PC-3 (cell line): ENCODE measurements at regions not wholly inside any gene's neighbourhood (a gene's known extent, or its start where the extent isn't known, plus 50 kb on each side); places are given as distances from the start of the nearest gene placed in this dataset.

ENCODE experiments used
- ATAC-seq: fragments of 200-7000 bp; cut with Tn5 transposase; 2 replicates; pipeline ENCODE4 v1.9.1; 2020; ENCODE audit warnings: mild to moderate bottlenecking, moderate library complexity
- BruUV-seq: library from RNA; stranded (reverse); fragments of 400-500 nt; replicated peaks from 2 replicates; lab custom pipeline; 2021; lab: Mats Ljungman, UMichigan
- CTCF ChIA-PET: fragments of 300-600 bp; sonication (Branson Sonifier 250); formaldehyde crosslinking; loops from one replicate; lab custom pipeline; 2022; ENCODE audit warnings: antibody characterized with exemption; lab: Charles Lee
- POLR2A ChIA-PET: fragments of 300-600 bp; sonication (Branson Sonifier 250); formaldehyde crosslinking; loops from one replicate; lab custom pipeline; 2022; ENCODE audit warnings: antibody characterized with exemption; ENCODE audit not compliant: unreplicated experiment; lab: Charles Lee
- DNase-seq: peaks from one replicate; pipeline ENCODE4 v3.0.0-alpha.2; 2015
- H2AFZ ChIP-seq: fragments of 300-600 bp; sonication (generic); 2 replicates; pipeline ENCODE4 v1.6.0; 2016; ENCODE audit warnings: antibody characterized with exemption, low read length
- H3F3A ChIP-seq: fragments of 300-600 bp; sonication (generic); one replicate; pipeline ENCODE4 v1.6.0; 2017; ENCODE audit warnings: antibody characterized with exemption, low read length, control low read depth, mild to moderate bottlenecking; ENCODE audit not compliant: unreplicated experiment
- H3K27ac ChIP-seq: fragments of 300-600 bp; sonication (generic); 2 replicates; pipeline ENCODE4 v1.5.1; 2016; ENCODE audit warnings: mild to moderate bottlenecking, low read length
- H3K27me3 ChIP-seq: fragments of 300-600 bp; sonication (generic); 2 replicates; pipeline ENCODE4 v1.6.1; 2016; ENCODE audit warnings: low read length, mixed read lengths
- H3K36me3 ChIP-seq: fragments of 300-600 bp; sonication (generic); 2 replicates; pipeline ENCODE4 v1.6.1; 2016; ENCODE audit warnings: low read depth, mixed run types, low read length, mixed read lengths
- H3K4me1 ChIP-seq: fragments of 300-600 bp; sonication (generic); 2 replicates; pipeline ENCODE4 v1.5.1; 2016; ENCODE audit warnings: low read length; ENCODE audit not compliant: insufficient read depth
- H3K4me2 ChIP-seq: fragments of 300-600 bp; sonication (generic); 2 replicates; pipeline ENCODE4 v1.6.0; 2016; ENCODE audit warnings: low read length
- H3K4me3 ChIP-seq: fragments of 300-600 bp; sonication (generic); 2 replicates; pipeline ENCODE4 v1.5.1; 2016; ENCODE audit warnings: mild to moderate bottlenecking, low read length, mixed read lengths
- H3K79me2 ChIP-seq: fragments of 300-600 bp; sonication (generic); 2 replicates; pipeline ENCODE4 v1.6.1; 2017; ENCODE audit warnings: low read length, mixed read lengths
- H3K9ac ChIP-seq: fragments of 300-600 bp; sonication (generic); 2 replicates; pipeline ENCODE4 v1.6.0; 2016; ENCODE audit warnings: mild to moderate bottlenecking, low read length
- H3K9me2 ChIP-seq: fragments of 300-600 bp; sonication (generic); replicated peaks from 2 replicates; pipeline ENCODE4 v1.6.1; 2016; ENCODE audit warnings: mixed run types, low read length, mixed read lengths
- H3K9me3 ChIP-seq: fragments of 300-600 bp; sonication (generic); 2 replicates; pipeline ENCODE4 v1.6.1; 2016; ENCODE audit warnings: low read length, mixed read lengths
- H4K20me1 ChIP-seq: fragments of 300-600 bp; sonication (generic); 2 replicates; pipeline ENCODE4 v1.6.1; 2016; ENCODE audit warnings: low read length, mixed read lengths
- CTCF ChIP-seq: fragments of 300-600 bp; sonication (generic); conservative IDR thresholded peaks from 2 replicates; pipeline ENCODE4 v1.5.1; 2017; ENCODE audit warnings: antibody characterized with exemption, low read depth, mild to moderate bottlenecking, low read length
- EZH2 ChIP-seq: fragments of 300-600 bp; sonication (generic); IDR thresholded peaks from one replicate; pipeline ENCODE4 v1.6.1; 2017; ENCODE audit warnings: antibody characterized with exemption, mild to moderate bottlenecking, low read length; ENCODE audit not compliant: unreplicated experiment
- EZH2phosphoT487 ChIP-seq: fragments of 300-600 bp; sonication (generic); IDR thresholded peaks from 2 replicates; pipeline ENCODE4 v1.6.1; 2018; ENCODE audit warnings: mild to moderate bottlenecking, antibody characterized with exemption, low read length, borderline replicate concordance
- intact Hi-C: fragments of 100-400 bp; cut with micrococcal nuclease; formaldehyde crosslinking; loops from 2 replicates; pipeline ENCODE4 v1.9.0; 2023

GRCh38 chr1:106304106-106304505 lies 752.4 kb upstream of the PRMT6 start:
- Histone ChIP-seq H3K4me3 (no peak overlapping the region), H3K4me1 (no peaks in the 10 kb centered on the region), H2AFZ (no peak overlapping the region), H3K79me2 (no peaks in the 10 kb centered on the region), H4K20me1 (no peaks in the 10 kb centered on the region), H3F3A (no peaks in the 10 kb centered on the region), H3K4me2 (no peak overlapping the region), H3K36me3 (no peaks in the 10 kb centered on the region), H3K9me3 (peaks cover 15% of the 10 kb centered on the region; the same call in 1 of the 2 replicates), H3K27me3 (no peaks in the 10 kb centered on the region), H3K9me2 (no peaks in the 10 kb centered on the region), H3K27ac (no peak overlapping the region), H3K9ac (no peak overlapping the region)
- ATAC-seq (no peak), DNase-seq (no peak)
- no TSS peak for BruUV-seq
- POLR2A ChIA-PET = no interaction called here
- intact Hi-C loops = no loop called here
- no peak for TF ChIP-seq CTCF
- no peak for TF ChIP-seq EZH2
- TF ChIP-seq EZH2phosphoT487 = no peak
- CTCF ChIA-PET = no interaction called here

GRCh38 chr1:106319612-106320011 lies 736.9 kb upstream of the PRMT6 start:
- Histone ChIP-seq H4K20me1 (no peaks in the 10 kb centered on the region), H3K27ac (no peak overlapping the region), H3K9me3 (no peaks in the 10 kb centered on the region), H3K9me2 (no peaks in the 10 kb centered on the region), H3K4me1 (no peaks in the 10 kb centered on the region), H3K79me2 (no peaks in the 10 kb centered on the region), H3F3A (no peaks in the 10 kb centered on the region), H3K27me3 (no peaks in the 10 kb centered on the region), H3K9ac (no peak overlapping the region), H2AFZ (no peak overlapping the region), H3K4me2 (no peak overlapping the region), H3K36me3 (no peaks in the 10 kb centered on the region), H3K4me3 (no peak overlapping the region)
- BruUV-seq = no TSS peak
- ChIA-PET CTCF (no interaction called here), POLR2A (no interaction called here)
- TF ChIP-seq EZH2phosphoT487 = no peak
- TF ChIP-seq CTCF = no peak
- TF ChIP-seq EZH2 = no peak
- no peak for DNase-seq
- ATAC-seq = no peak
- intact Hi-C loops = no loop called here

GRCh38 chr1:106325600-106325999 lies 730.9 kb upstream of the PRMT6 start:
- BruUV-seq = no TSS peak
- ChIA-PET POLR2A (no interaction called here), CTCF (no interaction called here)
- DNase-seq (no peak), ATAC-seq (no peak)
- Histone ChIP-seq H3K27ac (no peak overlapping the region), H3K4me2 (no peak overlapping the region), H3K9me3 (no peaks in the 10 kb centered on the region), H4K20me1 (no peaks in the 10 kb centered on the region), H3K4me3 (no peak overlapping the region), H3K27me3 (no peaks in the 10 kb centered on the region), H3K9ac (no peak overlapping the region), H3K4me1 (no peaks in the 10 kb centered on the region), H2AFZ (no peak overlapping the region), H3K36me3 (no peaks in the 10 kb centered on the region), H3K9me2 (no peaks in the 10 kb centered on the region), H3K79me2 (no peaks in the 10 kb centered on the region), H3F3A (no peaks in the 10 kb centered on the region)
- intact Hi-C loops = no loop called here
- TF ChIP-seq CTCF (no peak), EZH2phosphoT487 (no peak), EZH2 (no peak)
